ENCODE measurements at regions not wholly inside any gene's neighbourhood (a gene's known extent, or its start where the extent isn't known, plus 50 kb on each side); places are given as distances from the start of the nearest gene placed in this dataset.
"Not testable (repeated sequence)": the region's sequence is repeated elsewhere in the genome, so short reads cannot be mapped to it uniquely, and the experiment has no call there.

DNA sequence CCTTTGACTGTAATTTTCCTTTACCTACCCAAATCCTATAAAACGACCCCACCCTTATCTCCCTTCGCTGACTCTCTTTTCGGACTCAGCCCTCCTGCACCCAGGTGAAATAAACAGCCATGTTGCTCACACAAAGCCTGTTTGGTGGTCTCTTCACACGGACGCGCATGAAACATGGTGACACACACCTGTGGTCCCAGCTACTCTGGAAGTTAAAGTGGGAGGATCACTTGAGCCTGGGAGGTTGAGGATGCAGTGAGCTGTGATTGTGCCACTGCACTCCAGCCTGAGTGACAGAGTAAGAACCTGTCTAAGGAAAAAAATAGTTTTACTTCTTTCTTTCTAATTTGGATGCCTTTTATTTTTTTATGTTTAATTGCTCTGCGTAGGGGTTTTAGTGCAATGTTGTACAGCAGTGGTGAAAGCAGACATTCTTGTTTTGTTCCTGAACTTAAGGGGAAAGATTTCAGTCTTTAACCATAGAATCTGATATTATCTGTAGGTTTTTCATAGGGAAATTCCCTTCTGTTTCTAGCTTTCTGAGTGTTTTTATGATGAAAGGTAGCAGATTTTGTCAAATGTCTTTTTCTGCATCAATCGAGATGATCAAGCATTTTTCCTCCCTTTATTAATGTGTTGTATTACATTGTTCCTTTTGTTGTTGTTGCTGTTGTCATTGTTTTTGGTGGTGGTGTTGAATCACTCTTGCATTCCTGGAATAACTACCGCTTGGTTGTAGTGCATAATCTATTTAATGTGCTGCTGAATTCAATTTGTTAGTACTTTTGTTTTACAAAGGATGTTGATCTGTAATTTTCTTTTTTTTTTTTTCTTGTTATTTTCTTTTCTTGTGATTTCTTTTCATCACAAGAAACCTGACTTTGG, 497.4 kb downstream of the DISC1 start:
- H3K27me3 ChIP-seq, result peaks cover 12% of the 10 kb centered on the region
- H3K36me3 ChIP-seq, result no peaks in the 10 kb centered on the region
- H3K79me2 ChIP-seq (ENCODE audit: low read depth), result peaks cover 11% of the 10 kb centered on the region
- no peaks in the 10 kb centered on the region for H3K9me3 ChIP-seq (ENCODE audit: low read depth)
- Mint-ChIP-seq H3K27ac (no peak overlapping the region), H3K36me3 (peaks cover 4% of the 10 kb centered on the region), H3K27me3 (ENCODE audit: insufficient read depth, low read depth) (peaks cover 3% of the 10 kb centered on the region), H3K4me3 (no peak overlapping the region), H3K9me3 (peaks cover 35% of the 10 kb centered on the region), H3K4me1 (peaks cover 17% of the 10 kb centered on the region)
- no peak overlapping the region for H3K27ac ChIP-seq
- H3K4me2 ChIP-seq, result peak overlapping the region; percentile 19
- H2AFZ ChIP-seq (replicated peaks), result no peak overlapping the region
- DNase-seq (ENCODE audit: low spot score), result peak; percentile 27
- H3F3A ChIP-seq (ENCODE audit: low read depth), result peaks cover 10% of the 10 kb centered on the region
- no peaks in the 10 kb centered on the region for H4K20me1 ChIP-seq (ENCODE audit: low read depth)
- no peak overlapping the region for H3K4me3 ChIP-seq
- TF ChIP-seq EZH2phosphoT487 (IDR thresholded peaks at IDR 0.05) (no peak), EZH2 (IDR thresholded peaks at IDR 0.05) (no peak)
- TF ChIP-seq, protein P1, sequence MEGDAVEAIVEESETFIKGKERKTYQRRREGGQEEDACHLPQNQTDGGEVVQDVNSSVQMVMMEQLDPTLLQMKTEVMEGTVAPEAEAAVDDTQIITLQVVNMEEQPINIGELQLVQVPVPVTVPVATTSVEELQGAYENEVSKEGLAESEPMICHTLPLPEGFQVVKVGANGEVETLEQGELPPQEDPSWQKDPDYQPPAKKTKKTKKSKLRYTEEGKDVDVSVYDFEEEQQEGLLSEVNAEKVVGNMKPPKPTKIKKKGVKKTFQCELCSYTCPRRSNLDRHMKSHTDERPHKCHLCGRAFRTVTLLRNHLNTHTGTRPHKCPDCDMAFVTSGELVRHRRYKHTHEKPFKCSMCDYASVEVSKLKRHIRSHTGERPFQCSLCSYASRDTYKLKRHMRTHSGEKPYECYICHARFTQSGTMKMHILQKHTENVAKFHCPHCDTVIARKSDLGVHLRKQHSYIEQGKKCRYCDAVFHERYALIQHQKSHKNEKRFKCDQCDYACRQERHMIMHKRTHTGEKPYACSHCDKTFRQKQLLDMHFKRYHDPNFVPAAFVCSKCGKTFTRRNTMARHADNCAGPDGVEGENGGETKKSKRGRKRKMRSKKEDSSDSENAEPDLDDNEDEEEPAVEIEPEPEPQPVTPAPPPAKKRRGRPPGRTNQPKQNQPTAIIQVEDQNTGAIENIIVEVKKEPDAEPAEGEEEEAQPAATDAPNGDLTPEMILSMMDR (IDR thresholded peaks at IDR 0.05), result no peak
- H3K4me1 ChIP-seq, result peaks cover 18% of the 10 kb centered on the region
- no peak overlapping the region for H3K9ac ChIP-seq

DNA sequence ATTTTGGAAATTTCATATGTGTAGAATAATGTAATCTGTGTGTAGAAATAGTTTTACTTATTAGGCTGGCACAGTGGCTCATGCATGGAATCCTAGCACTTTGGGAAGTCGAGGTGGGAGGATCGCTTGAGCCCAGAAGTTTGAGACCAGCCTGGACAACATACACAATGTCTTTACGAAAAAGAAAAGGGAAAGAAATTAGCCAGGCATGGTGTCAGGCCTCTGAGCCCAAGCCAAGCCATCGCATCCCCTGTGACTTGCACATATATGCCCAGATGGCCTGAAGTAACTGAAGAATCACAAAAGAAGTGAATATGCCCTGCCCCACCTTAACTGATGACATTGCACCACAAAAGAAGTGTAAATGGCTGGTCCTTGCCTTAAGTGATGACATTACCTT, 491.3 kb downstream of the DISC1 start:
- peaks cover 22% of the 10 kb centered on the region for H3K27me3 ChIP-seq
- H3K4me3 Mint-ChIP-seq; H3K27ac ChIP-seq; H3K4me1 Mint-ChIP-seq; H3K79me2 ChIP-seq (ENCODE audit: low read depth); H3K9me3 ChIP-seq (ENCODE audit: low read depth); H3F3A ChIP-seq (ENCODE audit: low read depth); H3K36me3 Mint-ChIP-seq; H3K9ac ChIP-seq; H3K27ac Mint-ChIP-seq; H2AFZ ChIP-seq (replicated peaks); H3K27me3 Mint-ChIP-seq (ENCODE audit: insufficient read depth, low read depth); H4K20me1 ChIP-seq (ENCODE audit: low read depth); H3K4me1 ChIP-seq; H3K36me3 ChIP-seq; H3K4me2 ChIP-seq; H3K4me3 ChIP-seq; DNase-seq (ENCODE audit: low spot score): not testable (repeated sequence)
- peaks cover 15% of the 10 kb centered on the region for H3K9me3 Mint-ChIP-seq

DNA sequence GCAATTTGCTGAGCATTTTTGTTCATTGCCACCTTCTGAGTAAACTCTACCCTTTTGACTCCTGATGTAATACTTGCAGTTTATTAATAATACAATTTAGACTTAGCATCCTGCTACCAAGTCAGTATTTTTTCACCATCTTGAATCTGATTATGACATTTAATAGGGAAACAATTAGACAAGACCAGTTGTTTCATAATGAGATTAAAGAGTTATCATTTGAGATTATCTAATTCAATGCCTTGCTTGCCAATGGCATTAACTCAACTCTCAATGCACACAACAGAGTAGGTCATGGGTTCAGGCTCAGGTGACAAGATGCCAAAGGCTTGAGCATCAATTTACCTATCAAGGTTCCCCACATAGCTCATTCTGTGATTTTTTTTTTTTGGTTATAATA, 488.4 kb downstream of the DISC1 start:
- H3K4me1 Mint-ChIP-seq, result peaks cover 20% of the 10 kb centered on the region
- Histone ChIP-seq H2AFZ (replicated peaks) (no peak overlapping the region), H3K4me2 (no peak overlapping the region), H3K27me3 (peaks cover 20% of the 10 kb centered on the region), H3K9ac (no peak overlapping the region), H3K4me3 (no peak overlapping the region), H3F3A (ENCODE audit: low read depth) (peaks cover 18% of the 10 kb centered on the region), H3K9me3 (ENCODE audit: low read depth) (no peaks in the 10 kb centered on the region), H3K79me2 (ENCODE audit: low read depth) (no peaks in the 10 kb centered on the region), H4K20me1 (ENCODE audit: low read depth) (no peaks in the 10 kb centered on the region), H3K4me1 (peaks cover 22% of the 10 kb centered on the region), H3K36me3 (no peaks in the 10 kb centered on the region), H3K27ac (no peak overlapping the region)
- DNase-seq (ENCODE audit: low spot score), result no peak
- peaks cover 8% of the 10 kb centered on the region for H3K27me3 Mint-ChIP-seq (ENCODE audit: insufficient read depth, low read depth)
- no peak overlapping the region for H3K27ac Mint-ChIP-seq
- H3K36me3 Mint-ChIP-seq, result peaks cover 4% of the 10 kb centered on the region
- TF ChIP-seq, protein P1 (IDR thresholded peaks at IDR 0.05), result no peak
- TF ChIP-seq EZH2phosphoT487 (IDR thresholded peaks at IDR 0.05) (no peak), EZH2 (IDR thresholded peaks at IDR 0.05) (no peak)
- no peak overlapping the region for H3K4me3 Mint-ChIP-seq
- H3K9me3 Mint-ChIP-seq, result peaks cover 12% of the 10 kb centered on the region

DNA sequence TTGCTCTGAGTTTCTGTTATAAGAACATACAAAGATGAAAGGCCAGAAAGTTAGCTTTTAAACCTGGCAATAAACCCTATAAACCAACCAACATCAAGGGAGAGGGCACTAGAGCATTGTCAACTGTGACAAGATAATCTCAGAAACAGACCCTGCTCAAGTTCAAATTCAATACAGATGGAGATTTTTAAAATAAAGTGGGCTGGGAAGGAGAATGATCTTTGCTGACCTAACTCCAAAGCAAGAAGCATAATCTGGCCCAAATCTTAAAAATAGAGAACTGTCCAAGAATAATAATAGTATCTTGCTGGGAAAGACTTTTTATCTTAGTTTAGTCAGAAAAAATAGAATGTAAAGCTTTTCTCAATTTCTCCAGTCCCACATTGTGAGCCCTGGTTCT, 485.5 kb downstream of the DISC1 start:
- H3K27me3 ChIP-seq, result no peaks in the 10 kb centered on the region
- peaks cover 13% of the 10 kb centered on the region for H3K27me3 Mint-ChIP-seq (ENCODE audit: insufficient read depth, low read depth)
- H3K79me2 ChIP-seq (ENCODE audit: low read depth), result no peaks in the 10 kb centered on the region
- no peak for DNase-seq (ENCODE audit: low spot score)
- H3K36me3 ChIP-seq, result no peaks in the 10 kb centered on the region
- no peak overlapping the region for H2AFZ ChIP-seq (replicated peaks)
- no peaks in the 10 kb centered on the region for H3K9me3 ChIP-seq (ENCODE audit: low read depth)
- peaks cover 39% of the 10 kb centered on the region for H3K4me1 Mint-ChIP-seq
- no peak overlapping the region for H3K4me3 Mint-ChIP-seq
- no peak overlapping the region for H3K27ac ChIP-seq
- H3K9me3 Mint-ChIP-seq, result peaks cover 2% of the 10 kb centered on the region
- TF ChIP-seq, protein P1 (IDR thresholded peaks at IDR 0.05), result no peak
- TF ChIP-seq EZH2 (IDR thresholded peaks at IDR 0.05) (no peak), EZH2phosphoT487 (IDR thresholded peaks at IDR 0.05) (no peak)
- no peak overlapping the region for H3K9ac ChIP-seq
- peaks cover 23% of the 10 kb centered on the region for H3F3A ChIP-seq (ENCODE audit: low read depth)
- no peak overlapping the region for H3K4me3 ChIP-seq
- H3K27ac Mint-ChIP-seq, result peak overlapping the region; percentile 26
- peaks cover 38% of the 10 kb centered on the region for H3K4me1 ChIP-seq
- no peak overlapping the region for H3K4me2 ChIP-seq
- H4K20me1 ChIP-seq (ENCODE audit: low read depth), result no peaks in the 10 kb centered on the region
- H3K36me3 Mint-ChIP-seq, result no peaks in the 10 kb centered on the region
